ENCODE measurements at regions not wholly inside any gene's neighbourhood (a gene's known extent, or its start where the extent isn't known, plus 50 kb on each side); places are given as distances from the start of the nearest gene placed in this dataset.

GRCh38 chr7:126211875-126212274 lies 1040.9 kb downstream of the GRM8 start:
- TF ChIP-seq CTCF (IDR thresholded peaks at IDR 0.05 in 8 of 11, conservative IDR thresholded peaks at IDR 0.05 in 3 of 11) (no peak), POLR2AphosphoS5 (IDR thresholded peaks at IDR 0.05) (no peak), POLR2A (IDR thresholded peaks at IDR 0.05) (no peak)

Measured in spleen (tissue), 7 donors.